ENCODE measurements at regions not wholly inside any gene's neighbourhood (a gene's known extent, or its start where the extent isn't known, plus 50 kb on each side); places are given as distances from the start of the nearest gene placed in this dataset.

DNA sequence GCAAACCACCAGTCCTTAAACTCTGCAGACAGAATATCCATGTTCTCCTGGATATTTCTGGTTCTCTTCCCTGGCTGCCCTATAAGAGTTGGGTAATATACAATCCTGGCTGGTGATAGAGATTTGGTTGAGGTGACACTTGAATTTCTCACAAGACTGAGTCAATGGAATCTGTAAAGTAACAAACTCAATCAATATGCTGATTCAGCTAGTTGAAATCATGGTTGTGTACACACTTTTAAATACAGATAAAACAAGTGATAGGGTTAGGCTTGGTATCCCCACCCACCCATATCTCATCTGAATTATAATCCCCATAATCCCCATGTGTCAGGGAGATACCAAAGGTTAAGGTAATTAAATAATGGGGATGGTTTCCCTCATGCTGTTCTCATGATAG lies 349.2 kb upstream of the MAD2L1 start:
- H4K20me1 ChIP-seq (ENCODE audit: insufficient read depth), result no peaks in the 10 kb centered on the region
- H3K4me1 ChIP-seq (replicated peaks; ENCODE audit: insufficient read depth), result no peaks in the 10 kb centered on the region
- no peaks in the 10 kb centered on the region for H3K27me3 ChIP-seq (ENCODE audit: insufficient read depth, low read depth)
- no peaks in the 10 kb centered on the region for H3K36me3 ChIP-seq (ENCODE audit: low read depth)
- no peaks in the 10 kb centered on the region for H3K79me2 ChIP-seq (ENCODE audit: low read depth)
- intact Hi-C loops (cut with micrococcal nuclease; ENCODE audit: unreplicated experiment), result no loop called here
- H3K27ac ChIP-seq, result no peak overlapping the region
- no peak overlapping the region for H3K4me3 ChIP-seq
- no peak overlapping the region for H2AFZ ChIP-seq
- no peak for TF ChIP-seq EZH2 (IDR thresholded peaks at IDR 0.05; ENCODE audit: low read depth)
- TF ChIP-seq, protein P1, sequence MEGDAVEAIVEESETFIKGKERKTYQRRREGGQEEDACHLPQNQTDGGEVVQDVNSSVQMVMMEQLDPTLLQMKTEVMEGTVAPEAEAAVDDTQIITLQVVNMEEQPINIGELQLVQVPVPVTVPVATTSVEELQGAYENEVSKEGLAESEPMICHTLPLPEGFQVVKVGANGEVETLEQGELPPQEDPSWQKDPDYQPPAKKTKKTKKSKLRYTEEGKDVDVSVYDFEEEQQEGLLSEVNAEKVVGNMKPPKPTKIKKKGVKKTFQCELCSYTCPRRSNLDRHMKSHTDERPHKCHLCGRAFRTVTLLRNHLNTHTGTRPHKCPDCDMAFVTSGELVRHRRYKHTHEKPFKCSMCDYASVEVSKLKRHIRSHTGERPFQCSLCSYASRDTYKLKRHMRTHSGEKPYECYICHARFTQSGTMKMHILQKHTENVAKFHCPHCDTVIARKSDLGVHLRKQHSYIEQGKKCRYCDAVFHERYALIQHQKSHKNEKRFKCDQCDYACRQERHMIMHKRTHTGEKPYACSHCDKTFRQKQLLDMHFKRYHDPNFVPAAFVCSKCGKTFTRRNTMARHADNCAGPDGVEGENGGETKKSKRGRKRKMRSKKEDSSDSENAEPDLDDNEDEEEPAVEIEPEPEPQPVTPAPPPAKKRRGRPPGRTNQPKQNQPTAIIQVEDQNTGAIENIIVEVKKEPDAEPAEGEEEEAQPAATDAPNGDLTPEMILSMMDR (conservative IDR thresholded peaks at IDR 0.05), result no peak
- H3K9me2 ChIP-seq (ENCODE audit: insufficient read depth), result no peaks in the 10 kb centered on the region; the same call in 1 of the 2 replicates
- no TSS peak for BruUV-seq (replicated peaks)
- ChIA-PET CTCF (no interaction called here), POLR2A (ENCODE audit: unreplicated experiment) (no interaction called here)
- H3K4me2 ChIP-seq, result no peak overlapping the region
- H3K9me3 ChIP-seq (ENCODE audit: insufficient read depth, low read depth), result no peaks in the 10 kb centered on the region
- no peaks in the 10 kb centered on the region for H3F3A ChIP-seq (ENCODE audit: insufficient read depth, low read depth)
- no peak for DNase-seq

DNA sequence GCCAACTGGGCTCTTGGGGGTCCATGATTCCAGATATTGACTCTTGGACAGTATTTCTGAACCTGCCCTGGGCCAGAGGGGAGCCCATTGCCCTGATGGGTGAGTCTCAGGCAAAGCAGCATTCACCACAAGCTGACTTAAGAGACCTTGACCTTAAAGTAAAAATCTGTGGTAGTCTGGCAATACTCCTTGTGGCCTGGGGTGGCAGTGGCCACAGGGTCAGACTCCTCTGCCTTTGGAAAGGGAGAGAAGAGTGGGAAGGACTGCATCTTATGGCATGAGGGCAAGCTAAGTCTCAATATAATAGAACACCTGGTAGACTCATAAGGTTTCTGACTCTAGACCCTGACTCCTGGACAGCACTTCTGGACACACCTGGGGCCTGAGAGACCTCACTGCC lies 340.3 kb upstream of the MAD2L1 start:
- Histone ChIP-seq H3K4me2 (no peak overlapping the region), H3K9me3 (ENCODE audit: insufficient read depth, low read depth) (no peaks in the 10 kb centered on the region), H3F3A (ENCODE audit: insufficient read depth, low read depth) (no peaks in the 10 kb centered on the region), H3K4me3 (no peak overlapping the region), H3K4me1 (replicated peaks; ENCODE audit: insufficient read depth) (no peaks in the 10 kb centered on the region), H3K36me3 (ENCODE audit: low read depth) (no peaks in the 10 kb centered on the region), H4K20me1 (ENCODE audit: insufficient read depth) (no peaks in the 10 kb centered on the region), H3K79me2 (ENCODE audit: low read depth) (no peaks in the 10 kb centered on the region), H3K27ac (no peak overlapping the region), H3K27me3 (ENCODE audit: insufficient read depth, low read depth) (no peaks in the 10 kb centered on the region), H2AFZ (no peak overlapping the region), H3K9me2 (ENCODE audit: insufficient read depth) (peaks cover 13% of the 10 kb centered on the region; the same call in 1 of the 2 replicates)
- intact Hi-C loops (cut with micrococcal nuclease; ENCODE audit: unreplicated experiment), result no loop called here
- no TSS peak for BruUV-seq (replicated peaks)
- ChIA-PET POLR2A (ENCODE audit: unreplicated experiment) (no interaction called here), CTCF (no interaction called here)
- DNase-seq, result no peak
- TF ChIP-seq EZH2 (IDR thresholded peaks at IDR 0.05; ENCODE audit: low read depth), result no peak
- TF ChIP-seq, protein P1 (conservative IDR thresholded peaks at IDR 0.05), result no peak

DNA sequence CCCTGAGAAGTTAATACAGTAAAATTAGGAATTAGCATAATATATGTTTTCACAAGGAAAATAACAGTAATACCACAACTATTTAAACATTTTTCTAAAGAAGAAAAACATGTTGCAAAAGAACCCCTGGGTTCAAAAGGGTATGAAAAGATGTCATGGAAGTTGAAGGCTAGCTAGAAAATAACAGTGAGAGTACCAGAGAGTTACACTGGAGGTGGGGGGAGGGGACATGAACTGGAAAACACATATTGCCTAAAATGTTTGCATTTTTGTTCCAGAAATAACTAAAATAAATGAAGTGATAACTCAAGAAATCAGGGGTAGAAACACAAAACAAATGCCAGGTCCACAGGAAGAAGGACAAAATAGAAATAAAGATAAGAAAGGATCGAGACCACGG lies 336.6 kb upstream of the MAD2L1 start:
- TF ChIP-seq, protein P1 (conservative IDR thresholded peaks at IDR 0.05), result no peak
- TF ChIP-seq EZH2 (IDR thresholded peaks at IDR 0.05; ENCODE audit: low read depth), result no peak
- Histone ChIP-seq H3K4me1 (replicated peaks; ENCODE audit: insufficient read depth) (no peaks in the 10 kb centered on the region), H3K4me3 (no peak overlapping the region), H4K20me1 (ENCODE audit: insufficient read depth) (no peaks in the 10 kb centered on the region), H3K9me2 (ENCODE audit: insufficient read depth) (no peaks in the 10 kb centered on the region), H2AFZ (no peak overlapping the region), H3K36me3 (ENCODE audit: low read depth) (no peaks in the 10 kb centered on the region), H3K9me3 (ENCODE audit: insufficient read depth, low read depth) (no peaks in the 10 kb centered on the region), H3K27ac (no peak overlapping the region), H3K79me2 (ENCODE audit: low read depth) (no peaks in the 10 kb centered on the region), H3K4me2 (no peak overlapping the region), H3F3A (ENCODE audit: insufficient read depth, low read depth) (no peaks in the 10 kb centered on the region), H3K27me3 (ENCODE audit: insufficient read depth, low read depth) (no peaks in the 10 kb centered on the region)
- BruUV-seq (replicated peaks), result no TSS peak
- intact Hi-C loops (cut with micrococcal nuclease; ENCODE audit: unreplicated experiment), result no loop called here
- no peak for DNase-seq
- ChIA-PET CTCF (no interaction called here), POLR2A (ENCODE audit: unreplicated experiment) (no interaction called here)
